ENCODE measurements at regions not wholly inside any gene's neighbourhood (a gene's known extent, or its start where the extent isn't known, plus 50 kb on each side); places are given as distances from the start of the nearest gene placed in this dataset.

- TF ChIP-seq EZH2 (IDR thresholded peaks at IDR 0.05; ENCODE audit: low read length, unreplicated experiment) (no peak), EZH2phosphoT487 (IDR thresholded peaks at IDR 0.05; ENCODE audit: borderline replicate concordance, low read length) (no peak), CTCF (conservative IDR thresholded peaks at IDR 0.05; ENCODE audit: low read depth, low read length) (no peak)
- H3K36me3 ChIP-seq (ENCODE audit: low read depth, low read length) = no peaks in the 10 kb centered on the region
- H3K4me3 ChIP-seq (ENCODE audit: low read length) = no peak overlapping the region
- DNase-seq (no peak), ATAC-seq (no peak)
- no peaks in the 10 kb centered on the region for H3K27me3 ChIP-seq (ENCODE audit: low read length)
- H3K27ac ChIP-seq (ENCODE audit: low read length) = no peak overlapping the region
- BruUV-seq (replicated peaks) = no TSS peak
- H4K20me1 ChIP-seq (ENCODE audit: low read length) = no peaks in the 10 kb centered on the region
- no peaks in the 10 kb centered on the region for H3K4me1 ChIP-seq (ENCODE audit: insufficient read depth, low read length)
- no peak overlapping the region for H3K4me2 ChIP-seq (ENCODE audit: low read length)
- H3K9me2 ChIP-seq (replicated peaks; ENCODE audit: low read length) = no peaks in the 10 kb centered on the region
- ChIA-PET POLR2A (ENCODE audit: unreplicated experiment) (no interaction called here), CTCF (no interaction called here)
- H3K79me2 ChIP-seq (ENCODE audit: low read length) = no peaks in the 10 kb centered on the region
- H3K9ac ChIP-seq (ENCODE audit: low read length) = no peak overlapping the region
- intact Hi-C loops (cut with micrococcal nuclease) = no loop called here
- no peaks in the 10 kb centered on the region for H3K9me3 ChIP-seq (ENCODE audit: low read length)
- no peak overlapping the region for H2AFZ ChIP-seq (ENCODE audit: low read length)
- no peaks in the 10 kb centered on the region for H3F3A ChIP-seq (ENCODE audit: low read length, unreplicated experiment)
Observed at GRCh38 chr10:46234026-46234425, 52.8 kb upstream of the ANTXRL start.

GRCh38 chr10:46234431-46235060 is 52.3 kb upstream of the ANTXRL start:
- H2AFZ ChIP-seq (ENCODE audit: low read length) = no peak overlapping the region
- H3K27me3 ChIP-seq (ENCODE audit: low read length) = no peaks in the 10 kb centered on the region
- no peaks in the 10 kb centered on the region for H4K20me1 ChIP-seq (ENCODE audit: low read length)
- no peak overlapping the region for H3K9ac ChIP-seq (ENCODE audit: low read length)
- no peak overlapping the region for H3K4me2 ChIP-seq (ENCODE audit: low read length)
- TF ChIP-seq EZH2phosphoT487 (IDR thresholded peaks at IDR 0.05; ENCODE audit: borderline replicate concordance, low read length) (no peak), EZH2 (IDR thresholded peaks at IDR 0.05; ENCODE audit: low read length, unreplicated experiment) (no peak), CTCF (conservative IDR thresholded peaks at IDR 0.05; ENCODE audit: low read depth, low read length) (no peak)
- no TSS peak for BruUV-seq (replicated peaks)
- H3K79me2 ChIP-seq (ENCODE audit: low read length) = no peaks in the 10 kb centered on the region
- H3K9me2 ChIP-seq (replicated peaks; ENCODE audit: low read length) = no peaks in the 10 kb centered on the region
- no peaks in the 10 kb centered on the region for H3K36me3 ChIP-seq (ENCODE audit: low read depth, low read length)
- no peak for DNase-seq
- intact Hi-C loops (cut with micrococcal nuclease) = no loop called here
- POLR2A ChIA-PET (ENCODE audit: unreplicated experiment) = no interaction called here
- CTCF ChIA-PET = no interaction called here
- no peaks in the 10 kb centered on the region for H3F3A ChIP-seq (ENCODE audit: low read length, unreplicated experiment)
- ATAC-seq = no peak
- no peaks in the 10 kb centered on the region for H3K4me1 ChIP-seq (ENCODE audit: insufficient read depth, low read length)
- H3K27ac ChIP-seq (ENCODE audit: low read length) = no peak overlapping the region
- no peak overlapping the region for H3K4me3 ChIP-seq (ENCODE audit: low read length)
- no peaks in the 10 kb centered on the region for H3K9me3 ChIP-seq (ENCODE audit: low read length)

GRCh38 chr10:46235705-46236545 is 50.9 kb upstream of the ANTXRL start:
- Histone ChIP-seq H3K9me2 (replicated peaks; ENCODE audit: low read length) (no peaks in the 10 kb centered on the region), H3K4me2 (ENCODE audit: low read length) (no peak overlapping the region), H3K27ac (ENCODE audit: low read length) (no peak overlapping the region), H3K4me3 (ENCODE audit: low read length) (no peak overlapping the region), H3K79me2 (ENCODE audit: low read length) (no peaks in the 10 kb centered on the region), H3K27me3 (ENCODE audit: low read length) (no peaks in the 10 kb centered on the region), H2AFZ (ENCODE audit: low read length) (no peak overlapping the region), H3K36me3 (ENCODE audit: low read depth, low read length) (no peaks in the 10 kb centered on the region), H4K20me1 (ENCODE audit: low read length) (no peaks in the 10 kb centered on the region), H3K9ac (ENCODE audit: low read length) (no peak overlapping the region), H3F3A (ENCODE audit: low read length, unreplicated experiment) (no peaks in the 10 kb centered on the region), H3K9me3 (ENCODE audit: low read length) (no peaks in the 10 kb centered on the region), H3K4me1 (ENCODE audit: insufficient read depth, low read length) (no peaks in the 10 kb centered on the region)
- TF ChIP-seq EZH2phosphoT487 (IDR thresholded peaks at IDR 0.05; ENCODE audit: borderline replicate concordance, low read length) = no peak
- TF ChIP-seq CTCF (conservative IDR thresholded peaks at IDR 0.05; ENCODE audit: low read depth, low read length) = no peak
- TF ChIP-seq EZH2 (IDR thresholded peaks at IDR 0.05; ENCODE audit: low read length, unreplicated experiment) = no peak
- no peak for ATAC-seq
- no TSS peak for BruUV-seq (replicated peaks)
- ChIA-PET CTCF (no interaction called here), POLR2A (ENCODE audit: unreplicated experiment) (no interaction called here)
- intact Hi-C loops (cut with micrococcal nuclease) = no loop called here
- DNase-seq = no peak

Measured in PC-3 (cell line).